Thoracic aorta (tissue), 2 donors: ENCODE measurements at regions not wholly inside any gene's neighbourhood (a gene's known extent, or its start where the extent isn't known, plus 50 kb on each side); places are given as distances from the start of the nearest gene placed in this dataset.

Experiments used
- ATAC-seq: fragments of 150-250 bp; one replicate; pipeline ENCODE4 v1.8.0; 2017; ENCODE audit warnings: low read depth; ENCODE audit not compliant: insufficient number of reproducible peaks, low FRiP score
- DNase-seq: peaks from one replicate; pipeline ENCODE4 v3.0.0-alpha.2; 2020; ENCODE audit warnings: low spot score
- H3K27ac ChIP-seq, 2 donors: fragments of 200-600 bp; sonication (generic); 1 replicate in 1 of 2; 2 replicates in 1 of 2; pipeline ENCODE4 v1.5.1; 2016; ENCODE audit warnings: mild to moderate bottlenecking in 2 of 2, moderate library complexity in 2 of 2
- H3K27me3 ChIP-seq: fragments of 200-600 bp; sonication (generic); replicated peaks from 2 replicates; pipeline ENCODE4 v1.6.0; 2016; ENCODE audit warnings: mild to moderate bottlenecking; ENCODE audit not compliant: insufficient read depth
- H3K36me3 ChIP-seq: fragments of 200-600 bp; sonication (generic); one replicate; pipeline ENCODE4 v1.5.1; 2016
- H3K4me1 ChIP-seq, 2 donors: fragments of 200-600 bp; sonication (generic); 1 replicate in 1 of 2; 2 replicates in 1 of 2; pipeline versions ENCODE4 v1.5.1 to v1.6.0; 2016; ENCODE audit warnings: low read depth in 2 of 2, mild to moderate bottlenecking in 1 of 2; ENCODE audit not compliant: control insufficient read depth in 1 of 2
- H3K4me3 ChIP-seq: fragments of 200-600 bp; sonication (generic); 2 replicates; pipeline ENCODE4 v1.5.1; 2016; ENCODE audit warnings: mild to moderate bottlenecking
- H3K9me3 ChIP-seq: fragments of 200-600 bp; sonication (generic); 2 replicates; pipeline ENCODE4 v1.5.1; 2016
- TF ChIP-seq, protein P1 (sequence below): fragments of 200-600 bp; sonication (generic); IDR thresholded peaks from one replicate; pipeline ENCODE4 v1.5.1; 2019; ENCODE audit warnings: antibody characterized with exemption

DNA sequence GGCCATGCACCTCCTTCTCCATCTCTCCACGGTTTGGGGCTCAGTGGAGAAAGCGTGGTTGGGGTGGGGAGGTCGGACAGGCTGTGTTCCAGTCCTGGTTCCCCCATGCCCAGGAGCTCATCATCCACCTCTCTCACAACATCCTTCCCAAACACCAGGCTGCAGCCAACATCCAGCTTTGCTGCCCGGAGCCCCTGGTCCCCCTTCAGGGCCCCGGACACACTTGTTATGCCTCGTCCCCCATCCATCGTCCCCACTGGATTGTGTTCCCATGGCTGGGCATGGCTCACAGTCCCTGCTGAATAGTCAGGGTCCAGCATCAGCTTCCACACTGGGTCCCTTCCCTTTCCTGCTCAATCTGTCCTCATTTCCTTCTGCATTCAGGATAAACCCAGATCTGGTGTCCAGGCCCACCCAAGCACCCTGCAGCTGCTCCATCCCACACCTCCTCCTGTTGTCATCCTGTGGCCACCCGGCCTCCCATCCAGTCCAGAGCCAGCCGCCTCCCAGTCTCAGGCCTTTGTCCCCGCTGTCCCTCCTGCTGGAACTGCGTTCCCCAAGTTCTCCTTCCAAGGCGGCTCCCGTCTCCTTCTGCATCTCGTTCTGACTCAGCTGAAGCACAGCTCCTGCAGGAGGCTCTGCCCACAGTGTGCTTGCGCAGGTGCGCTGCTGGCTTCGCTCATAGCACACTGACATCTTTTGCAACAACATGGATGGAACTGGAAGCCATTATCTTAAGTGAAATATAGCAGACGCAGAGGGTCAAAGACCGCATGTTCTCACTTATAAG, 211.4 kb upstream of the RTL1 start:
- no peaks in the 10 kb centered on the region for H3K9me3 ChIP-seq
- TF ChIP-seq, protein P1, sequence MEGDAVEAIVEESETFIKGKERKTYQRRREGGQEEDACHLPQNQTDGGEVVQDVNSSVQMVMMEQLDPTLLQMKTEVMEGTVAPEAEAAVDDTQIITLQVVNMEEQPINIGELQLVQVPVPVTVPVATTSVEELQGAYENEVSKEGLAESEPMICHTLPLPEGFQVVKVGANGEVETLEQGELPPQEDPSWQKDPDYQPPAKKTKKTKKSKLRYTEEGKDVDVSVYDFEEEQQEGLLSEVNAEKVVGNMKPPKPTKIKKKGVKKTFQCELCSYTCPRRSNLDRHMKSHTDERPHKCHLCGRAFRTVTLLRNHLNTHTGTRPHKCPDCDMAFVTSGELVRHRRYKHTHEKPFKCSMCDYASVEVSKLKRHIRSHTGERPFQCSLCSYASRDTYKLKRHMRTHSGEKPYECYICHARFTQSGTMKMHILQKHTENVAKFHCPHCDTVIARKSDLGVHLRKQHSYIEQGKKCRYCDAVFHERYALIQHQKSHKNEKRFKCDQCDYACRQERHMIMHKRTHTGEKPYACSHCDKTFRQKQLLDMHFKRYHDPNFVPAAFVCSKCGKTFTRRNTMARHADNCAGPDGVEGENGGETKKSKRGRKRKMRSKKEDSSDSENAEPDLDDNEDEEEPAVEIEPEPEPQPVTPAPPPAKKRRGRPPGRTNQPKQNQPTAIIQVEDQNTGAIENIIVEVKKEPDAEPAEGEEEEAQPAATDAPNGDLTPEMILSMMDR, result no peak
- H3K4me3 ChIP-seq, result no peak overlapping the region
- no peaks in the 10 kb centered on the region for H3K27me3 ChIP-seq
- no peak overlapping the region for H3K27ac ChIP-seq
- no peaks in the 10 kb centered on the region for H3K4me1 ChIP-seq
- ATAC-seq, result no peak
- no peaks in the 10 kb centered on the region for H3K36me3 ChIP-seq
- DNase-seq, result no peak

DNA sequence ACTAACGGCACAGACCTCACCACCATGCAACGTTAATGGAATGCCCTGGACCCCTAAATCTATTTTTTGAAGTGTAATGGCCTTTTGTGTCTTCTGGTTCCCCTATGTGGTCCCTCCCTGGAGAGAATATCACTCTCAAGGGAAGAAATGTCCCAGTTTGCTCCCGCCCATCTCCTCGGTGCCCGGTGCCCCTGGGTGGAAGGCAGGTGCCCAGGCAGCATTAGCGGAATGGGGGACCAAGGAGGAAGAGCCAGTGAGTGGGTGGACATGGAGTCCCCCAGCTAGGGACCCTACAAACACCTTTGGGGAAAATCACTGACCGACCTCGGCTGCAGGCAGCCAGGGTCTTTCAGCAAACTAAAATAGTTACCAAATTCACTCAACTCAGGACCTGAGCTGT, 212.1 kb upstream of the RTL1 start:
- Histone ChIP-seq H3K27ac (no peak overlapping the region), H3K9me3 (no peaks in the 10 kb centered on the region), H3K27me3 (no peaks in the 10 kb centered on the region), H3K4me3 (no peak overlapping the region), H3K4me1 (no peaks in the 10 kb centered on the region), H3K36me3 (no peaks in the 10 kb centered on the region)
- DNase-seq, result no peak
- TF ChIP-seq, protein P1, result no peak
- no peak for ATAC-seq

DNA sequence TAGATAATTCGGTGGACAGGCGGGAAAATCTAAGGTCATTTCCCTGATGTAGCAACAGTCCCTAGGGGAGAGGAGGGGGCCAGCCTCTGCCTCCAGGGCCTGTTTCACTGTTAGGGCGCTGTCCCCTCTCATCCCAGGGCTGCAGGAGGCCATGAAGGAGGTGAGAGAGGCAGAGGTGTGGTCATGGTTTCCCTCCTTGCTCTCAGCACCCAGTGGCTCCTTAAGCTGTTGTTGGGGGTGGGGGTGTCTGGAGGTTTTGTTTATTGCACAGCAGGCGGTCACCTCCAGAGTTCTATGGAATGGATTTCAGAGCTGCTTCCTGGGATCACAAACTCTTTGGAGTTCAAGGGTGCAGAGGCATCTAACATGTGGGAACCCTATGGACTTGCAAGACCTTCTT, 212.5 kb upstream of the RTL1 start:
- DNase-seq (no peak), ATAC-seq (no peak)
- no peaks in the 10 kb centered on the region for H3K27me3 ChIP-seq
- TF ChIP-seq, protein P1, result no peak
- no peaks in the 10 kb centered on the region for H3K4me1 ChIP-seq
- H3K4me3 ChIP-seq, result no peak overlapping the region
- no peaks in the 10 kb centered on the region for H3K36me3 ChIP-seq
- H3K9me3 ChIP-seq, result no peaks in the 10 kb centered on the region
- H3K27ac ChIP-seq, result no peak overlapping the region

DNA sequence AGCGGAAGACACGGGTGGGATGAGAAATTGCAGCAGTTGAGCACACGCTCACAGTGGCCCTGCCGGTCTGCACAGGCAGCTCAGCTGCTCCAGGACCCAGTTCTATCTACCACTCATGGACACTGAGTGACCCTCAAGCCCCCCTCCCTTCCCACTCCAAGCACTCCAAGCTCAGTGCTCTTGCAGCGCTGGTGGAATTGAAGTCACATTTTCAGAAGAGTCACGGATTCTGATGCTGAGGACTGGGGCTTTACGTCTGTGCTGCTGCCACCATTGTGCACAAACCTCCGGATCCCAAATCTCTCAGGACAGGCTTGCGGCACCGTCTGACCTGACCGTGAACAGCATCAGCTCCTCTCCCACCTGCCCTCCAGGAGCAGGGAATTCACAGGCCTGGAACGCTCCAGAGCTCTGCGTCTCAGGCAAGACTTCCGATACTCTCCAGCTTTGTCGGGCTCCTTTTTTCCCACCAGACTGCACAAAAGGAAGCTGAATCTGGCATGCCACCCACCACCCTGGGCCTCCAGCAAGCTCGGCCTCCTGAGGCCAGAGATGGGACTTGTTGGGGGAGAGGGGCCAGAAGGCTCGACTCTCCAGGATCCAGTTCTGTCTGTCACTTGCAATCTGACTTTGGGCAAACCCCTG, 213.1 kb upstream of the RTL1 start:
- H3K36me3 ChIP-seq, result no peaks in the 10 kb centered on the region
- H3K4me3 ChIP-seq, result no peak overlapping the region
- no peaks in the 10 kb centered on the region for H3K4me1 ChIP-seq
- no peak overlapping the region for H3K27ac ChIP-seq
- ATAC-seq (no peak), DNase-seq (no peak)
- H3K9me3 ChIP-seq, result no peaks in the 10 kb centered on the region
- H3K27me3 ChIP-seq, result no peaks in the 10 kb centered on the region
- TF ChIP-seq, protein P1, result no peak

DNA sequence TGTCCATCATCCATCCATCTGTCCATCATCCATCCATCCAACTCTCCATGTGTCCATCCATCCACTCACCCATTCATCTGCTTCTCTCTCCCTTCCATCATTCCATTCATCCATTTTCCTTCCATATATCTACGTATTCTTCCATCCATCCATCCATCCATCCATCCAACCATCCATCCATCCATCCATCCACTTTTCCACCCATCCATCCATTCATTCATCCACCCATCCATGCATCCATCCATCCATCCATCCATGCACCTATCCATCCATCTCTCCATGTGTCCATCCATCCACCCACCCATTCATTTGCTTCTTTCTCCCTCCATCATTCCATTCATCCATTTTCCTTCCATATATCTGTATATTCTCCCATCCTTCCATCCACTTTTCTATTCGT, 214.0 kb upstream of the RTL1 start:
- no peaks in the 10 kb centered on the region for H3K36me3 ChIP-seq

More for the DNA sequence above, 214.0 kb upstream of the RTL1 start:
- TF ChIP-seq, protein P1, result no peak
- ATAC-seq (no peak), DNase-seq (no peak)
- Histone ChIP-seq H3K27ac (no peak overlapping the region), H3K4me1 (no peaks in the 10 kb centered on the region), H3K4me3 (no peak overlapping the region), H3K9me3 (no peaks in the 10 kb centered on the region), H3K27me3 (no peaks in the 10 kb centered on the region)
